K562 (cell line): ENCODE measurements at regions not wholly inside any gene's neighbourhood (a gene's known extent, or its start where the extent isn't known, plus 50 kb on each side); places are given as distances from the start of the nearest gene placed in this dataset.

ENCODE experiments used
- CBX2 ChIP-seq: fragments of 200-600 bp; sonication (generic); IDR thresholded peaks from one replicate; pipeline ENCODE4 v1.6.1; 2012; ENCODE audit warnings: mild to moderate bottlenecking, low read length, inconsistent platforms; ENCODE audit not compliant: insufficient read depth, poor library complexity, severe bottlenecking
- PHF20 ChIP-seq: fragments of 450-650 bp; IDR thresholded peaks from 2 replicates; pipeline ENCODE4 v1.6.1; 2018; ENCODE audit not compliant: partially characterized antibody
- PHTF2 ChIP-seq: fragments of 250-450 bp; sonication (Bioruptor Pico); IDR thresholded peaks from 2 replicates; pipeline ENCODE4 v1.5.0; 2021; ENCODE audit warnings: mild to moderate bottlenecking
- POLR2A ChIP-seq: fragments of 450-650 bp; conservative IDR thresholded peaks from 2 replicates; pipeline ENCODE4 v1.6.1; 2016
- SMAD1 ChIP-seq: fragments of 150-350 bp; IDR thresholded peaks from 2 replicates; pipeline ENCODE4 v1.6.1; 2014; ENCODE audit warnings: low read length, low read depth; ENCODE audit not compliant: partially characterized antibody
- TAF9B ChIP-seq: fragments of 450-650 bp; IDR thresholded peaks from 2 replicates; pipeline ENCODE4 v1.6.1; 2018; ENCODE audit warnings: mild to moderate bottlenecking; ENCODE audit not compliant: partially characterized antibody
- XRCC4 ChIP-seq: IDR thresholded peaks from one replicate; pipeline ENCODE4 v1.6.1; 2011; ENCODE audit not compliant: insufficient read depth, insufficient read length; ENCODE audit errors: extremely low read depth
- TF ChIP-seq, protein P1 (sequence below): fragments of 200-800 bp; sonication (Bioruptor generic); IDR thresholded peaks from 2 replicates; pipeline ENCODE4 v1.6.1; 2017; ENCODE audit warnings: missing genetic modification characterization, missing compliant biosample characterization
- TF ChIP-seq, protein P2 (sequence below): fragments of 250-450 bp; sonication (Bioruptor Pico); IDR thresholded peaks from 2 replicates; pipeline ENCODE4 v1.8.0; 2021; ENCODE audit warnings: borderline replicate concordance, mild to moderate bottlenecking, moderate library complexity; ENCODE audit not compliant: poor library complexity, severe bottlenecking
- TF ChIP-seq, protein P3 (sequence below): fragments of 250-450 bp; sonication (Bioruptor Pico); IDR thresholded peaks from 2 replicates; pipeline ENCODE4 v1.4.0; 2020
- TF ChIP-seq, protein P4 (sequence below): sonication (generic); IDR thresholded peaks from 2 replicates; pipeline ENCODE4 v1.6.1; 2016
- TF ChIP-seq, protein P5 (sequence below): sonication (generic); formaldehyde crosslinking; IDR thresholded peaks from 2 replicates; pipeline ENCODE4 v1.8.1; 2023; ENCODE audit warnings: mild to moderate bottlenecking, missing genetic modification reagents, moderate library complexity

DNA sequence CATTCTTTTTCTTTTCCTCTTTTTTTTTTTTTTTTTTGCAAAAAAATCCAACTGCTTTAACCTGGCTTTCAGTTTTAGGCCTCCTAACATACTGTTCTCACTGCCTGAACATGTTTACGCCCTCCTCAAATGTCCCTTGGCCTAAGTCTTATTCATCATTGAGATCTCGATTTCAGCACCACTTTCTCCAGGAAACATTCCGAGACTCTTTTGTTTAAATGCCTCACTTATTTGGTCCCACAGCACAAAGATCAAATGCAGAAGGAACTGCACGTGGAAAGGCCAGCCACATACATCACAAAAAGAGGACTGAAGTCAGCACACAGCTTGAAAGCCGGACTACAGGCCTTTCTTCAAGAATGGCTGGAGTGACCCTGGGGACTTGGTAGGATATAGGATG, 79.2 kb upstream of the POMP start (continued):
- TF ChIP-seq, protein P1, sequence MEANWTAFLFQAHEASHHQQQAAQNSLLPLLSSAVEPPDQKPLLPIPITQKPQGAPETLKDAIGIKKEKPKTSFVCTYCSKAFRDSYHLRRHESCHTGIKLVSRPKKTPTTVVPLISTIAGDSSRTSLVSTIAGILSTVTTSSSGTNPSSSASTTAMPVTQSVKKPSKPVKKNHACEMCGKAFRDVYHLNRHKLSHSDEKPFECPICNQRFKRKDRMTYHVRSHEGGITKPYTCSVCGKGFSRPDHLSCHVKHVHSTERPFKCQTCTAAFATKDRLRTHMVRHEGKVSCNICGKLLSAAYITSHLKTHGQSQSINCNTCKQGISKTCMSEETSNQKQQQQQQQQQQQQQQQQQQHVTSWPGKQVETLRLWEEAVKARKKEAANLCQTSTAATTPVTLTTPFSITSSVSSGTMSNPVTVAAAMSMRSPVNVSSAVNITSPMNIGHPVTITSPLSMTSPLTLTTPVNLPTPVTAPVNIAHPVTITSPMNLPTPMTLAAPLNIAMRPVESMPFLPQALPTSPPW: no peak
- TF ChIP-seq, protein P2, sequence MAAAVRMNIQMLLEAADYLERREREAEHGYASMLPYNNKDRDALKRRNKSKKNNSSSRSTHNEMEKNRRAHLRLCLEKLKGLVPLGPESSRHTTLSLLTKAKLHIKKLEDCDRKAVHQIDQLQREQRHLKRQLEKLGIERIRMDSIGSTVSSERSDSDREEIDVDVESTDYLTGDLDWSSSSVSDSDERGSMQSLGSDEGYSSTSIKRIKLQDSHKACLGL: no peak
- TF ChIP-seq PHF20 (no peak), SMAD1 (no peak), CBX2 (no peak), POLR2A (no peak), XRCC4 (no peak), PHTF2 (no peak), TAF9B (no peak)
- TF ChIP-seq, protein P3, sequence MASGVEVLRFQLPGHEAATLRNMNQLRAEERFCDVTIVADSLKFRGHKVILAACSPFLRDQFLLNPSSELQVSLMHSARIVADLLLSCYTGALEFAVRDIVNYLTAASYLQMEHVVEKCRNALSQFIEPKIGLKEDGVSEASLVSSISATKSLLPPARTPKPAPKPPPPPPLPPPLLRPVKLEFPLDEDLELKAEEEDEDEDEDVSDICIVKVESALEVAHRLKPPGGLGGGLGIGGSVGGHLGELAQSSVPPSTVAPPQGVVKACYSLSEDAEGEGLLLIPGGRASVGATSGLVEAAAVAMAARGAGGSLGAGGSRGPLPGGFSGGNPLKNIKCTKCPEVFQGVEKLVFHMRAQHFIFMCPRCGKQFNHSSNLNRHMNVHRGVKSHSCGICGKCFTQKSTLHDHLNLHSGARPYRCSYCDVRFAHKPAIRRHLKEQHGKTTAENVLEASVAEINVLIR (CRISPR knock-in tag): no peak
- TF ChIP-seq, protein P4, sequence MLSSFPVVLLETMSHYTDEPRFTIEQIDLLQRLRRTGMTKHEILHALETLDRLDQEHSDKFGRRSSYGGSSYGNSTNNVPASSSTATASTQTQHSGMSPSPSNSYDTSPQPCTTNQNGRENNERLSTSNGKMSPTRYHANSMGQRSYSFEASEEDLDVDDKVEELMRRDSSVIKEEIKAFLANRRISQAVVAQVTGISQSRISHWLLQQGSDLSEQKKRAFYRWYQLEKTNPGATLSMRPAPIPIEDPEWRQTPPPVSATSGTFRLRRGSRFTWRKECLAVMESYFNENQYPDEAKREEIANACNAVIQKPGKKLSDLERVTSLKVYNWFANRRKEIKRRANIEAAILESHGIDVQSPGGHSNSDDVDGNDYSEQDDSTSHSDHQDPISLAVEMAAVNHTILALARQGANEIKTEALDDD: no peak
- TF ChIP-seq, protein P5, sequence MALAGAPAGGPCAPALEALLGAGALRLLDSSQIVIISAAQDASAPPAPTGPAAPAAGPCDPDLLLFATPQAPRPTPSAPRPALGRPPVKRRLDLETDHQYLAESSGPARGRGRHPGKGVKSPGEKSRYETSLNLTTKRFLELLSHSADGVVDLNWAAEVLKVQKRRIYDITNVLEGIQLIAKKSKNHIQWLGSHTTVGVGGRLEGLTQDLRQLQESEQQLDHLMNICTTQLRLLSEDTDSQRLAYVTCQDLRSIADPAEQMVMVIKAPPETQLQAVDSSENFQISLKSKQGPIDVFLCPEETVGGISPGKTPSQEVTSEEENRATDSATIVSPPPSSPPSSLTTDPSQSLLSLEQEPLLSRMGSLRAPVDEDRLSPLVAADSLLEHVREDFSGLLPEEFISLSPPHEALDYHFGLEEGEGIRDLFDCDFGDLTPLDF (CRISPR knock-in tag): no peak
